ENCODE measurements at regions not wholly inside any gene's neighbourhood (a gene's known extent, or its start where the extent isn't known, plus 50 kb on each side); places are given as distances from the start of the nearest gene placed in this dataset.

GRCh38 chr6:167525774-167526173 lies 200.9 kb downstream of the TTLL2 start:
- Histone ChIP-seq H3K79me2 (ENCODE audit: insufficient read depth, low read length) (no peaks in the 10 kb centered on the region), H3K36me3 (ENCODE audit: control insufficient read depth in 1 of 2, insufficient read depth in 2 of 2, low read length in 2 of 2) (no peaks in the 10 kb centered on the region), H3K4me3 (replicated peaks in 1 of 2; ENCODE audit: low read depth in 1 of 2, low read length in 2 of 2) (no peak overlapping the region), H3K4me2 (ENCODE audit: low read length) (no peak overlapping the region), H4K20me1 (ENCODE audit: insufficient read depth) (no peaks in the 10 kb centered on the region), H3K27me3 (ENCODE audit: insufficient read depth, low read length) (peaks cover 22% of the 10 kb centered on the region), H3K9me3 (ENCODE audit: control insufficient read depth in 1 of 2, insufficient read depth in 1 of 2, low read depth in 1 of 2, low read length in 2 of 2) (no peaks in the 10 kb centered on the region), H3K4me1 (ENCODE audit: control insufficient read depth in 1 of 2, insufficient read depth in 2 of 2, low read length in 2 of 2) (no peaks in the 10 kb centered on the region), H2AFZ (ENCODE audit: low read depth, low read length, poor library complexity, severe bottlenecking) (no peak overlapping the region), H3K27ac (ENCODE audit: low read depth, low read length) (no peak overlapping the region), H3K9ac (ENCODE audit: low read length) (no peak overlapping the region), H3K9me2 (ENCODE audit: insufficient read depth) (no peaks in the 10 kb centered on the region)
- ChIA-PET POLR2A (no interaction called here), CTCF (no interaction called here), RAD21 (ENCODE audit: low non-redundant PET in 1 of 2, low total read pairs in 2 of 2, uncharacterized antibody in 2 of 2, unreplicated experiment in 2 of 2) (no interaction called here)
- no peak for DNase-seq (ENCODE audit: low read depth, low spot score)
- TF ChIP-seq, protein P1, sequence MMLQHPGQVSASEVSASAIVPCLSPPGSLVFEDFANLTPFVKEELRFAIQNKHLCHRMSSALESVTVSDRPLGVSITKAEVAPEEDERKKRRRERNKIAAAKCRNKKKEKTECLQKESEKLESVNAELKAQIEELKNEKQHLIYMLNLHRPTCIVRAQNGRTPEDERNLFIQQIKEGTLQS (IDR thresholded peaks at IDR 0.05), result no peak
- no peak for TF ChIP-seq YY1 (IDR thresholded peaks at IDR 0.05; ENCODE audit: extremely low read depth, insufficient replicate concordance, low read depth, low read length)
- TF ChIP-seq, protein P2, sequence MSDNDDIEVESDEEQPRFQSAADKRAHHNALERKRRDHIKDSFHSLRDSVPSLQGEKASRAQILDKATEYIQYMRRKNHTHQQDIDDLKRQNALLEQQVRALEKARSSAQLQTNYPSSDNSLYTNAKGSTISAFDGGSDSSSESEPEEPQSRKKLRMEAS (IDR thresholded peaks at IDR 0.05), result no peak
- TF ChIP-seq EZH2 (IDR thresholded peaks at IDR 0.05), result no peak
- no peak for TF ChIP-seq ZNF274 (IDR thresholded peaks at IDR 0.05; ENCODE audit: low read depth, low read length)
- TF ChIP-seq RAD21 (IDR thresholded peaks at IDR 0.05; ENCODE audit: low read depth), result no peak
- TF ChIP-seq, protein P3, sequence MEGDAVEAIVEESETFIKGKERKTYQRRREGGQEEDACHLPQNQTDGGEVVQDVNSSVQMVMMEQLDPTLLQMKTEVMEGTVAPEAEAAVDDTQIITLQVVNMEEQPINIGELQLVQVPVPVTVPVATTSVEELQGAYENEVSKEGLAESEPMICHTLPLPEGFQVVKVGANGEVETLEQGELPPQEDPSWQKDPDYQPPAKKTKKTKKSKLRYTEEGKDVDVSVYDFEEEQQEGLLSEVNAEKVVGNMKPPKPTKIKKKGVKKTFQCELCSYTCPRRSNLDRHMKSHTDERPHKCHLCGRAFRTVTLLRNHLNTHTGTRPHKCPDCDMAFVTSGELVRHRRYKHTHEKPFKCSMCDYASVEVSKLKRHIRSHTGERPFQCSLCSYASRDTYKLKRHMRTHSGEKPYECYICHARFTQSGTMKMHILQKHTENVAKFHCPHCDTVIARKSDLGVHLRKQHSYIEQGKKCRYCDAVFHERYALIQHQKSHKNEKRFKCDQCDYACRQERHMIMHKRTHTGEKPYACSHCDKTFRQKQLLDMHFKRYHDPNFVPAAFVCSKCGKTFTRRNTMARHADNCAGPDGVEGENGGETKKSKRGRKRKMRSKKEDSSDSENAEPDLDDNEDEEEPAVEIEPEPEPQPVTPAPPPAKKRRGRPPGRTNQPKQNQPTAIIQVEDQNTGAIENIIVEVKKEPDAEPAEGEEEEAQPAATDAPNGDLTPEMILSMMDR (IDR thresholded peaks at IDR 0.05 in 2 of 3, conservative IDR thresholded peaks at IDR 0.05 in 1 of 3; ENCODE audit: borderline replicate concordance in 1 of 3, insufficient read depth in 1 of 3, low read depth in 2 of 3, low read length in 2 of 3), result no peak
- no peak for TF ChIP-seq CEBPB (IDR thresholded peaks at IDR 0.05; ENCODE audit: low read depth)
- TF ChIP-seq FOSL1 (IDR thresholded peaks at IDR 0.05; ENCODE audit: low read depth), result no peak
- TF ChIP-seq TCF7L2 (IDR thresholded peaks at IDR 0.05; ENCODE audit: borderline replicate concordance, extremely low read depth, insufficient read depth, insufficient read length), result no peak
- TF ChIP-seq POLR2AphosphoS5 (IDR thresholded peaks at IDR 0.05; ENCODE audit: low read depth, low read length), result no peak
- no peak for TF ChIP-seq CBX3 (IDR thresholded peaks at IDR 0.05; ENCODE audit: low read depth)
- no peak for TF ChIP-seq JUND (IDR thresholded peaks at IDR 0.05)
- no peak for ATAC-seq
- BruUV-seq (replicated peaks), result no TSS peak
- intact Hi-C loops (cut with micrococcal nuclease), result no loop called here

Measured in HCT116 (cell line).